ENCODE measurements at regions not wholly inside any gene's neighbourhood (a gene's known extent, or its start where the extent isn't known, plus 50 kb on each side); places are given as distances from the start of the nearest gene placed in this dataset.

DNA sequence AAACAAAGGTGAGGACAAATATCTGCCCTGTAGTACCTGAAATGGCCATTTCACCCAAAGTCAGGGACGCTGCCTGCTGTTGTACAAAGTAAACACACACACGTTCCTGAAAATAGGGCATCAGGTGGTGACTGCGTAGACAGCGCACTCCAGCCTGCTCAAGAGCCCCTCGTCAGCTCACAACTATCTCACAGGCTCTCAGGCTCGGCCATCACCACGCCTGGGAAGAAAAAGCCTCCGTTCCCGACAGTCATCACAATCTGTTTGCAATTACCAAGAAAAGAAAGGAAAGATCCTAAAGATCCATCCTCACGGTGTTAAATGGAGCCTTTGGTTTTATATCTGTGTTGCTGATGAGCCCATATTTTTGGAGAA, 230.2 kb downstream of the ZNF516 start:
- TF ChIP-seq, protein P1, sequence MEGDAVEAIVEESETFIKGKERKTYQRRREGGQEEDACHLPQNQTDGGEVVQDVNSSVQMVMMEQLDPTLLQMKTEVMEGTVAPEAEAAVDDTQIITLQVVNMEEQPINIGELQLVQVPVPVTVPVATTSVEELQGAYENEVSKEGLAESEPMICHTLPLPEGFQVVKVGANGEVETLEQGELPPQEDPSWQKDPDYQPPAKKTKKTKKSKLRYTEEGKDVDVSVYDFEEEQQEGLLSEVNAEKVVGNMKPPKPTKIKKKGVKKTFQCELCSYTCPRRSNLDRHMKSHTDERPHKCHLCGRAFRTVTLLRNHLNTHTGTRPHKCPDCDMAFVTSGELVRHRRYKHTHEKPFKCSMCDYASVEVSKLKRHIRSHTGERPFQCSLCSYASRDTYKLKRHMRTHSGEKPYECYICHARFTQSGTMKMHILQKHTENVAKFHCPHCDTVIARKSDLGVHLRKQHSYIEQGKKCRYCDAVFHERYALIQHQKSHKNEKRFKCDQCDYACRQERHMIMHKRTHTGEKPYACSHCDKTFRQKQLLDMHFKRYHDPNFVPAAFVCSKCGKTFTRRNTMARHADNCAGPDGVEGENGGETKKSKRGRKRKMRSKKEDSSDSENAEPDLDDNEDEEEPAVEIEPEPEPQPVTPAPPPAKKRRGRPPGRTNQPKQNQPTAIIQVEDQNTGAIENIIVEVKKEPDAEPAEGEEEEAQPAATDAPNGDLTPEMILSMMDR (IDR thresholded peaks at IDR 0.05; ENCODE audit: low read length): no peak
- TF ChIP-seq EZH2 (optimal IDR thresholded peaks at IDR 0.05; ENCODE audit: low read depth, low read length) (no peak), EZH2phosphoT487 (IDR thresholded peaks at IDR 0.05; ENCODE audit: low read length) (no peak)
